Renal cortical epithelial cell (primary cell): ENCODE measurements at regions not wholly inside any gene's neighbourhood (a gene's known extent, or its start where the extent isn't known, plus 50 kb on each side); places are given as distances from the start of the nearest gene placed in this dataset.

Experiments used
- DNase-seq: peaks from one replicate; pipeline ENCODE4 v3.0.0-alpha.2; 2011; ENCODE audit warnings: low read depth

- DNase-seq, result peak; percentile 39
These were observed 88.5 kb upstream of the HMCN1 start for GRCh38 chr1:185645686-185646085.

DNA sequence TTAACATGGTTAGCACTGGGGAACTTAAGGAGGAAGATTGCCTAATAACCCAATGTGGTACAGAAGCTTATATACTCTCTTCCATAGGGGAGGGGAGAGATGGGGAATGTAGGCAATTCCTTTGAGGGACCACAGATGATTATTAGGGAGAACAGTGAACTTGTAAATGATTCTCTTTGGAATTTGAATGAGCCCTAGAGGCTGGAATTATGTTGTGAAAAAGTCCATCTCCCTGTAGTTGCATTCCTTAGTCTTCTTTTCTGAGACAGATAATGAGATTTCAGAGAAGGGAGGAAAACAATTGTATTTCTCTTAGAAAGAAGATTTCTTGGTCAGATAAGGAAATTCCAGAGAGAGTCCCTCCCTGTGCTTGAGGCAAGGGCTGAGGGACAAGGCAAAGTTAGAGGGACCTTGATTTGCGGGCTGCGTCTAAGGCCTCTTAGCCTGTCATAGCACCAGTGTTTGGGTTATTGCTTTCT is 89.0 kb upstream of the HMCN1 start:
- peak; percentile 51 for DNase-seq

- DNase-seq, result peak; percentile 77
These were observed 89.7 kb upstream of the HMCN1 start for GRCh38 chr1:185644531-185644930.

GRCh38 chr1:185636848-185637247 is 97.3 kb upstream of the HMCN1 start:
- peak; percentile 31 for DNase-seq

- no peak for DNase-seq
These were observed 99.5 kb upstream of the HMCN1 start for GRCh38 chr1:185634704-185635103.

DNA sequence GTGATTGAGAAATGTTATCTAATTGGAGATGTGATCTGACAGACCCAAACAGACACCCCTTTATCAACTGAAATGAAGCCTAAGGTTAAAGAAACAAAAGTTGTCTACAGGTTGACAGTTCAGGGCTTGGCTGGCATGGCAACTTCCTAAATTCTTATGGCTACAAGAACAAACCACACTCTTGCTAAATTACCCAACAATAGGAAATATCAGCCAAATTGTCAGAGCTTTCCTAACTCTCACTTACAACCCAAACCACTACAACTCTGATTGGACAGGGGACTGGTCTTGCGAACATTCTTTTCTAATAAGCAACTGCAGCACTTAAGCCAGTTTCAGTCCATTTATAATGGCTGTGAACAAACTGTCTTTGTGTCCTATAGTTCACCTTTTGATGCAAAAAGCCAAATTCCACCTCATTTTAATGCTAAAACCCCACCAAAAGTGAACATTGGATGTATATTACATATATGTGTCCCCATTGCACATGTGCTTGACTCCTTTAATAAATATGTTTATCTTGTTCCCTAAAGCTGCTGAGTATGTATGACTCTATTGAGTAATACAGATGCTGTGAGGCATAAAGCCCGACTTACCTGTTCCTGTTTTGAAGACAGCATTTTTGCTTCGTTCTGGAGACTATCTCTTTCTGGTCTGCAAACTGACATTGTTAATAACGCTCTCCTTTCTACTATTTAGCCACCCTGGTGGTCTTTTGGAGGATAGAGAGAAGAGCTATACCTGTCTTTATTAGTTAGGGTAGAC is 101.3 kb upstream of the HMCN1 start:
- peak; percentile 92 for DNase-seq

- DNase-seq, result no peak
These were observed 102.3 kb upstream of the HMCN1 start for GRCh38 chr1:185631843-185632242.

GRCh38 chr1:185627761-185628501 is 106.3 kb upstream of the HMCN1 start:
- DNase-seq, result no peak

GRCh38 chr1:185627171-185627570 is 107.0 kb upstream of the HMCN1 start:
- DNase-seq, result no peak

GRCh38 chr1:185626344-185626743 is 107.8 kb upstream of the HMCN1 start:
- no peak for DNase-seq

DNA sequence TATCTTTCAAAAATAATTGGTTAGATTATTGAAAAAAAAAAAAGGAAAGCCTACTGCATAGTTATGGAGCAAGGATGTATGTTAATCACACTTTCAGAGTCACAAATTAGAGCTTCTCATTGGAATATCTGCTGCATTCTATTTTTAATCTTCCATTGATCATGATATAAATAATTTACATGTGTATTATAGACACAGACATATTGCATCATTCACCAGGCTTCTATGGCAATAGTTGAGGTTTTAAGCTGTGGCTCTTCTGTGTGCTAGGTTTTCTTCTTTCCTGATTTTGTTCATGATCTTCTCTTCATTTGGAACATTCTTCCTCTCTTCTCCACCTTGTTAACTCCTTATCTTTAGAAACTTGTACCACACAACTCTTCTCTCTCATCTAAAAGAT is 123.2 kb upstream of the HMCN1 start:
- no peak for DNase-seq

DNA sequence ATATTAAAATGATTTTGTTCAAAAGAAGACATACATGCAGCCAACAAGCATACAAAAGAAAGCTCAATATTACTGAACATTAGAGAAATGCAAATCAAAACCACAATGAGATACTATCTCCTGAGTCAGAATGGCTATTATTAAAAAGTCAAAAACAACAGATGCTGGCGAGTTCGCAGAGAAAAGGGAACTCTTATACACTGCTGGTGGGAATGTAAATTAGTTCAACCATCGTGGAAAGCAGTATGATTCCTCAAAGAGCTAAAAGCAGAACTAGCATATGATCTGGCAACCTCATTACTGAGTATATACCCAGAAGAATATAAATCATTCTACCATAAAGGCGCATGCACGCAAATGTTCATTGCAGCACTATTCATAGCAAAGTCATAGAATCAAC is 126.0 kb upstream of the HMCN1 start:
- no peak for DNase-seq

DNA sequence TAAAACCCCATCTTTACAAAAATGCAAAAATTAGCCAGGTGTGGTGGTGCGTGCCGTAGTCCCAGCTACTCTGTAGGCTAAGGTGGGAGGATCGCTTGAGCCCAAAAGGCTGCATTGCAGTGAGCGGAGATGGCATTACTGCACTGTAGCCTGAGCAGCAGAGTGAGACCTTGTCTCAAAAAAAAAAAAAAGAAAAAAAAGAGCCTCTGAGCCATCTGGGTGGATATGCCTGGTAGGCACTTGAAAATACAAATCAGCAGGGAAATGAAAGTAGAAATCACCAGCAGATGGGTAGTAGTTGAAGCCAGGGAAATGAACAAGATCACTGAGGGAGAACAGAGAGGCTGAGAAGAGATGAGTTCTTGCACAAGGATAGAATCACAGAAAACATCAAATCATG is 131.0 kb upstream of the HMCN1 start:
- no peak for DNase-seq

DNA sequence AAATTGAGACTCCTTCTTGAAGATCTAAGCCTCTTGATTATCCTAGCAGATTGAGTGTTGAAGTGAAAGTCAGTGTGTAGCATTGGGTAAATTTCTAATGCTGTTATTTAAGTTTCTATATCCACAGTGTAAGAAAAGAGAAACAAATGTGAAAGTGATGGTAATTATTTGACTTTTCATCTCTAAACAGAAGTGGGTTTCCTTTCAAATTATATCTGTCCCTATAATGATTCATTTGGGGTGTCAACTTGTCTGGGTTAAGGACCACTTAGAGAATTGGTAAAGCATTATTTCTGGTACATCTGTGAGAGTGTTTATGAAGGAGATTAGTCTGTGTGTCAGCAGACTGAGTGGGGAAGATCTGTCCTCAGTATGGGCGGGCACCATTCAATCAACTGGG is 133.0 kb upstream of the HMCN1 start:
- no peak for DNase-seq

GRCh38 chr1:185600641-185601040 is 133.6 kb upstream of the HMCN1 start:
- DNase-seq, result no peak

DNA sequence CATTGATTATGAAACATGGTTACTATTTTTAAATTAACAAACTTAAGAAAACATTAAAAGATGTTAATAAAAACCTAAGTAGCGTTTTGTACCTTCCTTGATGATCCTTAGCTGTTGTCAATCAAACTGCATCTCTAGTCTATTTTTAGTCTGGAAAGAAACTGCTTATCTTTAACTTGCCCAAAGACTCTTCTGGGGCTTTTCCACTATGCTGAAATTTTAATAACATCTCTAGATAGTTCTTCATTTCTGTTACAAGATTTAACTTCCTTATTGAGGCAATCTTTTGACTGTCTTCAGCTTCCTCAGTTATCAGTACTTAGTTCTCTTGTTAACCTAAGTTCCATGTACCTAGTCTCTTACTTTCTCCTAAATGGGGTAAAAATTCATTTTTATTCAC is 135.9 kb upstream of the HMCN1 start:
- DNase-seq, result no peak

DNA sequence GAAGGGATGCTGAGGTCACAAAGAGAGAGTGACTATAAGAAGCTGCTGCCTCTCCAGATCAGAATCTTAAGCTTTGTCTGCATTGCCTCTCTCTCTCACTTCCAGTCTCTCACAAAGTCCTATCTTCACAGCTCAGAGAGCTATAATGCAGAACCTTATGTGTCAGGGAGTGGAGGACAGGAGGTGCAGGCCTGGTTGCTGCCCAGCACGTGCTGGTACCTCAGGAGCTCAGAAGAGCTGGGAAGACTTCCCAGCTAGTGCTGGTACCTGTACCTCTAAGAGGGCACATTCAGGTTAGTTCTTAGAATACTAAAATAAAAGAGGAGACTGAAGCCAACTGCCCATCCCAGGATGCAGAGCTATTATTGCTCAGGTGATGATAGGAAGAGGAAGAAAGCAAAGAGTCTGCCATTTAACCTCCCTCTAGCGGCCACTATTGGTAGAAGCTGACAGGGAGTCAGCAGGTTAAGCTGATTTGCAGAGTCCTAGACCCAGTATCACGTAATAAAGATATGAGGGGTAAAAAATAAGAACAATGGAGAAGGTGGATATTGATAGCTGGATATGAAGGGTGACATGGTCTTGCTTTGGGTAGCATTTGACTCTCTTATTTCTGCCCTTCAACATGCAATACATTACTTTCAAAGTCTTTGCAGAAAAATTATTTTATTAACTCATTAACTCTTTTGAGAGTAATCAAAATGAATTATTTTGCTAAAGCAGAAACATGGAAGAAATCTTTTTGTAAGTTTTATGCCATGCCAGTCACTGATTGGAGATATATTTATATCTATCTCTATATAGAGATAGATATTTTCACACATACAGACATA is 138.1 kb upstream of the HMCN1 start:
- DNase-seq, result peak; percentile 47

DNA sequence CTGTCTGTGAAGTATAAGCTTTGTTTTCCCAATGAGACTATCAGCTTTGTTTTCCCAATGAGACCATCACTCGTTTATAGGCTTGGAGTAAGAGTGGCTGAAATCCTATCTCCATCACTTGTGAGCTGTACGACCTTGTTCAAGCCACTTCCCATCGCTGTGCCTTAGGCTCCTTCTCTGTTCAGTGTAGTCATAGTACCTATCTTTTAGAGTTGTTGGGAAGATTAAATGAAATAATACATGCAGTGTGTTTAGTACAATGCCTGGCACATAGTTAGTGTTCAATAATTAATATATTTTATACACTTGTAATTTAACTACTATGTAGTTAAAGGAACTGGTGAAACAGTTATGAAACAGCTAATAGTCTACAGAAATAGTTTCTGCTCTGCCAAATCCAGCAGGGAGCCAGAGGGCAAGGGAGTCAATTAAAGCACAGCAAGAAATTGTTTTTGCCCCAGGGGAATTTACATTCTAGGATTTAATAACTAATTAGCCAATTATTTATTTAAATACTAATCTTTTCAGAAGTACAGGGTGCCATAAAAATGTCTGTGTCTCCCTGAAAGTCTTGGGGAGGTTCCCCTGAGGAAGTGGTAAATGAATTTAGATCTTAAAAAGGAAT is 139.3 kb upstream of the HMCN1 start:
- DNase-seq, result peak; percentile 83

GRCh38 chr1:185593271-185593670 is 140.9 kb upstream of the HMCN1 start:
- no peak for DNase-seq

- peak; percentile 64 for DNase-seq
These were observed 148.4 kb upstream of the HMCN1 start for GRCh38 chr1:185585770-185586169.

- peak; percentile 43 for DNase-seq
These were observed 152.0 kb upstream of the HMCN1 start for GRCh38 chr1:185581961-185582725.
